HUES48 (cell line): ENCODE measurements at regions not wholly inside any gene's neighbourhood (a gene's known extent, or its start where the extent isn't known, plus 50 kb on each side); places are given as distances from the start of the nearest gene placed in this dataset.

Experiments used
- H3K27ac ChIP-seq: one replicate; pipeline ENCODE4 v1.7.0; 2013; ENCODE audit warnings: low read depth, low read length, inconsistent platforms
- H3K27me3 ChIP-seq: 2 replicates; pipeline ENCODE4 v1.6.1; 2013; ENCODE audit warnings: mild to moderate bottlenecking, low read length; ENCODE audit not compliant: control insufficient read depth, insufficient read depth
- H3K36me3 ChIP-seq: 2 replicates; pipeline ENCODE4 v1.6.1; 2013; ENCODE audit warnings: low read length; ENCODE audit not compliant: control insufficient read depth, insufficient read depth
- H3K4me1 ChIP-seq: 2 replicates; pipeline ENCODE4 v1.6.1; 2013; ENCODE audit warnings: mild to moderate bottlenecking, low read length; ENCODE audit not compliant: control insufficient read depth, insufficient read depth
- H3K4me3 ChIP-seq: 2 replicates; pipeline ENCODE4 v1.5.1; 2013; ENCODE audit warnings: mild to moderate bottlenecking, low read depth, low read length
- H3K9ac ChIP-seq: 2 replicates; pipeline ENCODE4 v1.6.1; 2013; ENCODE audit warnings: mild to moderate bottlenecking, low read depth, low read length, moderate library complexity
- H3K9me3 ChIP-seq: 2 replicates; pipeline ENCODE4 v1.6.1; 2013; ENCODE audit warnings: low read length; ENCODE audit not compliant: control insufficient read depth, insufficient read depth

DNA sequence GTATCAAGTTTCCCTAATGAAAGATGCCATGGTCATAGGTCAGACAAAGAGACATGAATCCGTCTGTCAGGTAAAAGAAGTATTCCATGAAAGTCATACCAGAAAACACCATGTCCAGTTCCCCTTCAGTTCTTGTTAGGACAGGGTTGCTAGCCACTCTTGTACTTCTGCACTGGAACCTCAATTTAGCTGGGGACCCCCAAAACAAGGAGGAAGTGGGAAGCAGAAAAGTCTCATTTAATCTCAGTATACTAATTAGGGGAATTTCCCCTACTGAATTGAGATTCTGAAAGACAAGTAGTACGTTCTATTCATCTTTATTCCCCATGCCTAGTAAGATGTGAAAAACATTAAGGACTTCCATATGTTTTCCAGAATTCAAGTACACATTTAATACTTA is 1289.9 kb upstream of the B3GALT2 start:
- H3K27ac ChIP-seq = no peak overlapping the region
- no peaks in the 10 kb centered on the region for H3K4me1 ChIP-seq
- H3K27me3 ChIP-seq = no peaks in the 10 kb centered on the region
- H3K9me3 ChIP-seq = no peaks in the 10 kb centered on the region
- H3K4me3 ChIP-seq = no peak overlapping the region
- no peak overlapping the region for H3K9ac ChIP-seq
- H3K36me3 ChIP-seq = no peaks in the 10 kb centered on the region

DNA sequence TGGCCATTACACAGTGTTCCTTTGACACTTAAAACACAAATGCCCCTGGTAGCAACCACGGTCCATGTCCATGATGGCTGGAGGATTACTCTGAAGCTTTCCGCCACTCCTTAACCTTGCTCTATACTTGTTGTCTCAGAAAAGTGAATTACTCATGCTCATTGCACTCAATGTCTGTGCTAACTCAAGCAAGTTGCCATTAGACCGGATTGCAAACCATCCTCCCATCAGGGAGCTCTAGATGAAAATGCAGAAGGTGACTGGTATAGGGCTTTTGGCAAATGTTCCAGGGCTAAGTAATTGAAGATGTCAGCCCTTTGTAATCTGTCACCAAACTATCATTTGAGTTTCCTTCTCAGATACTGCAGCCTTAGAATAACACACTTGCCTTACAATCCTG is 1288.3 kb upstream of the B3GALT2 start:
- H3K4me3 ChIP-seq = no peak overlapping the region
- no peak overlapping the region for H3K9ac ChIP-seq
- no peaks in the 10 kb centered on the region for H3K9me3 ChIP-seq

DNA sequence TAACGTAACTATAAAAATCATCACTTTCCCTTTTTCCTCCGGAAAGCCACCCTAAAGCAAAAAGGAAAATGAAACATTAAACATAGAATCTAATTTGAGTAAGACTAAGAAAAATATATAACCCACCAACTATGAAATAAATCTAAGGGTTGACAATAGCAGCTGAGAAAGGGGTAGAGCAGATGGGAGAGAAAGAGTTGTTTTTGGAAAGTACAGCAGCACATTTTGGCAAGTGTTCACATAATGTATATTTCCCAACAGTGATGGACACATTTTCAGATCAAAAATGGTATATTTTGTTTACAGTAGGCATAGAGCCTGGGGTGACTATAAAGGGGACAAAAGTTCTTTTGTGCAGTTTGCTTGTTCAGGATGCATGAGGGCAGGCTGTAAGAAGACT is 1287.4 kb upstream of the B3GALT2 start:
- no peaks in the 10 kb centered on the region for H3K4me1 ChIP-seq

More for the DNA sequence above, 1288.3 kb upstream of the B3GALT2 start:
- Histone ChIP-seq H3K27ac (no peak overlapping the region), H3K27me3 (no peaks in the 10 kb centered on the region), H3K36me3 (no peaks in the 10 kb centered on the region), H3K4me1 (no peaks in the 10 kb centered on the region)

DNA sequence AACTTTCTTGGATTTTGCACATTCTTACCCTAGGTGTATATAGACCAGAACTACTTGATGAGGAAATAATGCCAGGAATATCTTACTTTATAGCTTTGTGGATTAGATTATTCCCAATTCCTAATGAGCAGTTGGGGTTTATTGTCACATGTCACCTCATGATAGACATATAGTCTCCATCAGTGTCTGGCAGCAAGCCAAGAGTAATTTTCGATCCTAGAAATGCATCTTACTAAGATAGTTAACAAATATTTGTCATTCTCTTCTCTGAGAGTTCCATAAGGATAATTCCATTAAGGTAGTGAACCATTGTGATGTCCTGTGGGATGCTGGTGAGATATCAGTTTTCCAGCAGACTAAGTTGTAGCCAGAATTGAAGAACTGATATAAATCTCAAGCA is 1282.9 kb upstream of the B3GALT2 start:
- no peaks in the 10 kb centered on the region for H3K4me1 ChIP-seq
- H3K9me3 ChIP-seq = no peaks in the 10 kb centered on the region
- H3K36me3 ChIP-seq = no peaks in the 10 kb centered on the region
- H3K27ac ChIP-seq = no peak overlapping the region
- no peaks in the 10 kb centered on the region for H3K27me3 ChIP-seq
- H3K4me3 ChIP-seq = no peak overlapping the region
- no peak overlapping the region for H3K9ac ChIP-seq

More for the DNA sequence above, 1287.4 kb upstream of the B3GALT2 start:
- no peaks in the 10 kb centered on the region for H3K9me3 ChIP-seq
- no peak overlapping the region for H3K9ac ChIP-seq
- no peak overlapping the region for H3K27ac ChIP-seq
- no peaks in the 10 kb centered on the region for H3K27me3 ChIP-seq
- H3K4me3 ChIP-seq = no peak overlapping the region
- H3K36me3 ChIP-seq = no peaks in the 10 kb centered on the region

GRCh38 chr1:194466706-194467105 is 1280.3 kb upstream of the B3GALT2 start:
- no peaks in the 10 kb centered on the region for H3K27me3 ChIP-seq
- no peak overlapping the region for H3K9ac ChIP-seq
- no peaks in the 10 kb centered on the region for H3K4me1 ChIP-seq
- no peak overlapping the region for H3K27ac ChIP-seq
- H3K9me3 ChIP-seq = no peaks in the 10 kb centered on the region
- H3K36me3 ChIP-seq = no peaks in the 10 kb centered on the region
- H3K4me3 ChIP-seq = no peak overlapping the region

GRCh38 chr1:194447636-194448035 is 1261.2 kb upstream of the B3GALT2 start:
- H3K9ac ChIP-seq = no peak overlapping the region
- peaks cover 7% of the 10 kb centered on the region; the same call in 1 of the 2 replicates for H3K4me1 ChIP-seq
- H3K36me3 ChIP-seq = no peaks in the 10 kb centered on the region
- no peaks in the 10 kb centered on the region for H3K9me3 ChIP-seq
- H3K27ac ChIP-seq = no peak overlapping the region
- no peaks in the 10 kb centered on the region for H3K27me3 ChIP-seq
- no peak overlapping the region for H3K4me3 ChIP-seq

DNA sequence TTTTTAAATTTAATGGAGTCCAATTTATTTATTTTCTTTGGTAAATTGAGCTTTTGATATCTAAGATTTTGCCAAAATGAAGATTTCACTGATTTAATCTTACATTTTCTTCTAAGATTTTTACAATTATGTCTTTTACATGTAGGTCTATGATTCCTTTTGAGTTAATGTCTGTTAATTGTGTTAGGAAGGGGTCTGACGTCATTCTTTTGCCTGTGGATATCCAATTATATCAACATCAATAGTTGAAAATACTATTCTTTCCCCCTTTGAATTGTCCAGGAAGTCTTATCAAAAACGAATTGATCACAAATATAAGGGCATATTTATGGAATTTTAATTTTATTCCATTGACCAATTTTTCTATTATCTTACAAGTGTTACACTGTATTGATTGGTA is 1258.8 kb upstream of the B3GALT2 start:
- H3K9me3 ChIP-seq = no peaks in the 10 kb centered on the region
- H3K27me3 ChIP-seq = no peaks in the 10 kb centered on the region
- no peak overlapping the region for H3K4me3 ChIP-seq
- no peak overlapping the region for H3K27ac ChIP-seq
- no peak overlapping the region for H3K9ac ChIP-seq
- peaks cover 7% of the 10 kb centered on the region; the same call in 1 of the 2 replicates for H3K4me1 ChIP-seq
- H3K36me3 ChIP-seq = no peaks in the 10 kb centered on the region

- Histone ChIP-seq H3K9ac (no peak overlapping the region), H3K4me3 (no peak overlapping the region), H3K27me3 (no peaks in the 10 kb centered on the region), H3K4me1 (peaks cover 7% of the 10 kb centered on the region; the same call in 1 of the 2 replicates), H3K27ac (no peak overlapping the region), H3K9me3 (no peaks in the 10 kb centered on the region), H3K36me3 (no peaks in the 10 kb centered on the region)
Measured at GRCh38 chr1:194442901-194443575, 1256.6 kb upstream of the B3GALT2 start.

- no peaks in the 10 kb centered on the region for H3K9me3 ChIP-seq
- no peaks in the 10 kb centered on the region for H3K36me3 ChIP-seq
- no peak overlapping the region for H3K4me3 ChIP-seq
- H3K27ac ChIP-seq = no peak overlapping the region
- H3K27me3 ChIP-seq = no peaks in the 10 kb centered on the region
- no peak overlapping the region for H3K9ac ChIP-seq
- H3K4me1 ChIP-seq = no peaks in the 10 kb centered on the region
Measured at GRCh38 chr1:194437135-194437534, 1250.7 kb upstream of the B3GALT2 start.

- Histone ChIP-seq H3K27me3 (no peaks in the 10 kb centered on the region), H3K36me3 (no peaks in the 10 kb centered on the region), H3K9ac (no peak overlapping the region), H3K9me3 (no peaks in the 10 kb centered on the region), H3K27ac (no peak overlapping the region), H3K4me3 (no peak overlapping the region), H3K4me1 (no peaks in the 10 kb centered on the region)
Measured at GRCh38 chr1:194431121-194431520, 1244.7 kb upstream of the B3GALT2 start.

- no peak overlapping the region for H3K4me3 ChIP-seq
Measured at GRCh38 chr1:194420706-194421105, 1234.3 kb upstream of the B3GALT2 start.

More at GRCh38 chr1:194420706-194421105, 1234.3 kb upstream of the B3GALT2 start:
- Histone ChIP-seq H3K36me3 (no peaks in the 10 kb centered on the region), H3K9me3 (peaks cover 18% of the 10 kb centered on the region), H3K4me1 (no peaks in the 10 kb centered on the region), H3K9ac (no peak overlapping the region), H3K27ac (no peak overlapping the region), H3K27me3 (no peaks in the 10 kb centered on the region)
